ENCODE measurements at regions not wholly inside any gene's neighbourhood (a gene's known extent, or its start where the extent isn't known, plus 50 kb on each side); places are given as distances from the start of the nearest gene placed in this dataset.

GRCh38 chr4:184289179-184289535, 71.5 kb upstream of the ENPP6 start:
- Mint-ChIP-seq H3K27ac (ENCODE audit: unreplicated experiment) (no peak overlapping the region), H3K27me3 (ENCODE audit: unreplicated experiment) (peaks cover under 1% of the 10 kb centered on the region), H3K4me3 (ENCODE audit: unreplicated experiment) (no peak overlapping the region), H3K9me3 (ENCODE audit: unreplicated experiment) (no peaks in the 10 kb centered on the region), H3K36me3 (ENCODE audit: low read depth, unreplicated experiment) (no peaks in the 10 kb centered on the region), H3K4me1 (ENCODE audit: unreplicated experiment) (no peaks in the 10 kb centered on the region)
- TF ChIP-seq CTCF (IDR thresholded peaks at IDR 0.05; ENCODE audit: unreplicated experiment) = no peak
- no peak for DNase-seq (ENCODE audit: low spot score)

GRCh38 chr4:184288451-184289178, 70.9 kb upstream of the ENPP6 start:
- no peaks in the 10 kb centered on the region for H3K4me1 Mint-ChIP-seq (ENCODE audit: unreplicated experiment)
- no peak overlapping the region for H3K4me3 Mint-ChIP-seq (ENCODE audit: unreplicated experiment)
- H3K36me3 Mint-ChIP-seq (ENCODE audit: low read depth, unreplicated experiment) = no peaks in the 10 kb centered on the region
- H3K27ac Mint-ChIP-seq (ENCODE audit: unreplicated experiment) = no peak overlapping the region
- no peak for DNase-seq (ENCODE audit: low spot score)
- H3K9me3 Mint-ChIP-seq (ENCODE audit: unreplicated experiment) = no peaks in the 10 kb centered on the region
- no peak for TF ChIP-seq CTCF (IDR thresholded peaks at IDR 0.05; ENCODE audit: unreplicated experiment)
- H3K27me3 Mint-ChIP-seq (ENCODE audit: unreplicated experiment) = no peaks in the 10 kb centered on the region

GRCh38 chr4:184287697-184288255, 70.1 kb upstream of the ENPP6 start:
- H3K4me3 Mint-ChIP-seq (ENCODE audit: unreplicated experiment) = no peak overlapping the region
- no peak for TF ChIP-seq CTCF (IDR thresholded peaks at IDR 0.05; ENCODE audit: unreplicated experiment)
- DNase-seq (ENCODE audit: low spot score) = no peak
- H3K27me3 Mint-ChIP-seq (ENCODE audit: unreplicated experiment) = peaks cover 1% of the 10 kb centered on the region
- H3K9me3 Mint-ChIP-seq (ENCODE audit: unreplicated experiment) = no peaks in the 10 kb centered on the region
- H3K4me1 Mint-ChIP-seq (ENCODE audit: unreplicated experiment) = no peaks in the 10 kb centered on the region
- H3K36me3 Mint-ChIP-seq (ENCODE audit: low read depth, unreplicated experiment) = no peaks in the 10 kb centered on the region
- H3K27ac Mint-ChIP-seq (ENCODE audit: unreplicated experiment) = no peak overlapping the region

GRCh38 chr4:184286358-184286757, 68.7 kb upstream of the ENPP6 start:
- peaks cover 1% of the 10 kb centered on the region for H3K27me3 Mint-ChIP-seq (ENCODE audit: unreplicated experiment)
- no peak overlapping the region for H3K27ac Mint-ChIP-seq (ENCODE audit: unreplicated experiment)
- H3K36me3 Mint-ChIP-seq (ENCODE audit: low read depth, unreplicated experiment) = no peaks in the 10 kb centered on the region
- no peak overlapping the region for H3K4me3 Mint-ChIP-seq (ENCODE audit: unreplicated experiment)
- peaks cover 12% of the 10 kb centered on the region for H3K4me1 Mint-ChIP-seq (ENCODE audit: unreplicated experiment)
- no peaks in the 10 kb centered on the region for H3K9me3 Mint-ChIP-seq (ENCODE audit: unreplicated experiment)
- no peak for DNase-seq (ENCODE audit: low spot score)
- TF ChIP-seq CTCF (IDR thresholded peaks at IDR 0.05; ENCODE audit: unreplicated experiment) = no peak

- peaks cover 1% of the 10 kb centered on the region for H3K27me3 Mint-ChIP-seq (ENCODE audit: unreplicated experiment)
- no peaks in the 10 kb centered on the region for H3K36me3 Mint-ChIP-seq (ENCODE audit: low read depth, unreplicated experiment)
- H3K4me3 Mint-ChIP-seq (ENCODE audit: unreplicated experiment) = no peak overlapping the region
- no peak overlapping the region for H3K27ac Mint-ChIP-seq (ENCODE audit: unreplicated experiment)
- TF ChIP-seq CTCF (IDR thresholded peaks at IDR 0.05; ENCODE audit: unreplicated experiment) = no peak
- no peaks in the 10 kb centered on the region for H3K9me3 Mint-ChIP-seq (ENCODE audit: unreplicated experiment)
- DNase-seq (ENCODE audit: low spot score) = no peak
- H3K4me1 Mint-ChIP-seq (ENCODE audit: unreplicated experiment) = peaks cover 15% of the 10 kb centered on the region
These were observed 67.1 kb upstream of the ENPP6 start for GRCh38 chr4:184284742-184285141.
